GM12878 (cell line): ENCODE measurements at regions not wholly inside any gene's neighbourhood (a gene's known extent, or its start where the extent isn't known, plus 50 kb on each side); places are given as distances from the start of the nearest gene placed in this dataset.

Source experiments
- ATAC-seq: fragments of 200-7000 bp; cut with Tn5 transposase; 3 replicates; pipeline ENCODE4 v1.9.1; 2020; ENCODE audit warnings: mild to moderate bottlenecking, moderate library complexity
- BruUV-seq: library from RNA; stranded (reverse); fragments of 400-500 nt; replicated peaks from 2 replicates; lab custom pipeline; 2021; lab: Mats Ljungman, UMichigan
- CTCF ChIA-PET: fragments of 300-600 bp; sonication (Branson Sonifier 250); formaldehyde crosslinking; extraction: SDS; loops from one replicate; lab custom pipeline; 2021; ENCODE audit warnings: inconsistent platforms; lab: Yijun Ruan, JAX
- POLR2A ChIA-PET: fragments of 350-600 bp; formaldehyde crosslinking; extraction: SDS; loops from one replicate; lab custom pipeline; 2021; ENCODE audit warnings: inconsistent platforms; lab: Charles Lee
- RAD21 ChIA-PET: fragments of 300-600 bp; sonication (Branson Sonifier 250); formaldehyde crosslinking; loops from one replicate; lab custom pipeline; 2023; ENCODE audit warnings: antibody characterized with exemption; ENCODE audit not compliant: unreplicated experiment; lab: Charles Lee
- SMC1A ChIA-PET: fragments of 300-600 bp; sonication (Branson Sonifier 250); formaldehyde crosslinking; loops from one replicate; lab custom pipeline; 2023; ENCODE audit not compliant: unreplicated experiment, uncharacterized antibody; lab: Charles Lee
- DNase-seq: peaks from one replicate; pipeline ENCODE4 v3.0.0-alpha.2; 2011; ENCODE audit warnings: low read depth, low spot score
- FAIRE-seq: peaks from 3 replicates; lab custom pipeline; 2011; peaks lifted over from hg19 to GRCh38; lab: Jason Lieb, UNC
- H2AFZ ChIP-seq: 2 replicates; pipeline ENCODE4 v1.6.0; 2011; ENCODE audit warnings: low read depth, low read length, control low read depth; ENCODE audit not compliant: control insufficient read depth
- H3K27ac ChIP-seq: 2 replicates; pipeline ENCODE4 v1.5.1; 2011; ENCODE audit warnings: control low read depth; ENCODE audit not compliant: control insufficient read depth, insufficient read depth
- H3K27me3 ChIP-seq, 2 experiments: replicated peaks in 1 of 2; 2 replicates each; pipeline versions ENCODE4 v1.6.0 to v1.6.1; 2011; ENCODE audit warnings: low read length in 1 of 2; ENCODE audit not compliant: control insufficient read depth in 2 of 2, insufficient read depth in 2 of 2
- H3K36me3 ChIP-seq, 2 experiments: 2 replicates each; pipeline ENCODE4 v1.5.1; 2011; ENCODE audit warnings: low read length in 1 of 2; ENCODE audit not compliant: control insufficient read depth in 2 of 2, insufficient read depth in 2 of 2
- H3K4me1 ChIP-seq: 2 replicates; pipeline ENCODE4 v1.6.1; 2011; ENCODE audit warnings: mild to moderate bottlenecking, low read length, moderate library complexity, mixed read lengths; ENCODE audit not compliant: control insufficient read depth, insufficient read depth
- H3K4me2 ChIP-seq: 2 replicates; pipeline ENCODE4 v1.6.0; 2011; ENCODE audit warnings: control low read depth; ENCODE audit not compliant: control insufficient read depth, insufficient read depth
- H3K4me3 ChIP-seq: fragments of 200-600 bp; sonication (generic); 2 replicates; pipeline ENCODE4 v1.5.1; 2016
- H3K79me2 ChIP-seq: 2 replicates; pipeline ENCODE4 v1.6.0; 2011; ENCODE audit warnings: low read length; ENCODE audit not compliant: control insufficient read depth, insufficient read depth
- H3K9ac ChIP-seq: 2 replicates; pipeline ENCODE4 v1.8.0; 2011; ENCODE audit warnings: low read length, control low read depth, mixed read lengths; ENCODE audit not compliant: control insufficient read depth, insufficient read depth
- H3K9me3 ChIP-seq: replicated peaks from 3 replicates; pipeline ENCODE4 v1.5.1; 2011; ENCODE audit warnings: mild to moderate bottlenecking, low read length; ENCODE audit not compliant: control insufficient read depth, insufficient read depth
- H4K20me1 ChIP-seq: 2 replicates; pipeline ENCODE4 v1.6.0; 2011; ENCODE audit not compliant: control insufficient read depth, insufficient read depth
- FOXK2 ChIP-seq: fragments of 450-650 bp; IDR thresholded peaks from 2 replicates; pipeline ENCODE4 v1.6.1; 2017; ENCODE audit warnings: mild to moderate bottlenecking, moderate library complexity
- JUNB ChIP-seq: IDR thresholded peaks from 2 replicates; pipeline ENCODE4 v1.6.1; 2016; ENCODE audit warnings: antibody characterized with exemption, mild to moderate bottlenecking
- PML ChIP-seq: IDR thresholded peaks from 2 replicates; pipeline ENCODE4 v1.6.1; 2012; ENCODE audit warnings: low read length, inconsistent platforms
- POLR2A ChIP-seq: IDR thresholded peaks from 2 replicates; pipeline ENCODE4 v1.6.1; 2011; ENCODE audit warnings: low read depth, mild to moderate bottlenecking, low read length
- POLR2AphosphoS5 ChIP-seq: IDR thresholded peaks from 2 replicates; pipeline ENCODE4 v1.6.1; 2011; ENCODE audit warnings: mild to moderate bottlenecking, low read length, inconsistent platforms
- RAD51 ChIP-seq: fragments of 450-650 bp; IDR thresholded peaks from 2 replicates; pipeline ENCODE4 v1.6.1; 2016; ENCODE audit warnings: moderate library complexity, mild to moderate bottlenecking, inconsistent platforms
- TAF1 ChIP-seq: IDR thresholded peaks from 2 replicates; pipeline ENCODE4 v1.6.1; 2011; ENCODE audit warnings: mild to moderate bottlenecking, low read depth, low read length, borderline replicate concordance
- WGBS: methylation state at CpG from one replicate; pipeline ENCODE4 v1.1.6; 2016; ENCODE audit warnings: low lambda C conversion rate; ENCODE audit not compliant: insufficient replicate concordance, insufficient coverage; ENCODE audit errors: missing lambda C conversion rate; 5-methylcytosine and 5-hydroxymethylcytosine counted together
- in situ Hi-C: fragments of 300-500 bp; cut with MboI; formaldehyde crosslinking; loops from 9 replicates; pipeline ENCODE4 v1.14.3; 2018; ENCODE audit warnings: mixed read lengths
- intact Hi-C: fragments of 100-400 bp; cut with micrococcal nuclease; formaldehyde crosslinking; loops from one replicate; pipeline ENCODE4 v1.14.2; 2022; ENCODE audit not compliant: unreplicated experiment
- TF ChIP-seq, protein P1 (sequence below): fragments of 450-650 bp; conservative IDR thresholded peaks from 2 replicates; pipeline ENCODE4 v1.6.1; 2017; ENCODE audit warnings: mild to moderate bottlenecking, moderate library complexity
- TF ChIP-seq, protein P2 (sequence below): IDR thresholded peaks from 2 replicates; pipeline ENCODE4 v1.6.1; 2011; ENCODE audit warnings: low read depth, mild to moderate bottlenecking, low read length, moderate library complexity, borderline replicate concordance; ENCODE audit errors: extremely low read depth
- TF ChIP-seq, protein P3 (sequence below): fragments of 450-650 bp; IDR thresholded peaks from 2 replicates; pipeline ENCODE4 v1.6.1; 2017; ENCODE audit warnings: mild to moderate bottlenecking
- TF ChIP-seq, protein P4 (sequence below): fragments of 450-650 bp; IDR thresholded peaks from 2 replicates; pipeline ENCODE4 v1.6.1; 2017; ENCODE audit warnings: mild to moderate bottlenecking, moderate library complexity

DNA sequence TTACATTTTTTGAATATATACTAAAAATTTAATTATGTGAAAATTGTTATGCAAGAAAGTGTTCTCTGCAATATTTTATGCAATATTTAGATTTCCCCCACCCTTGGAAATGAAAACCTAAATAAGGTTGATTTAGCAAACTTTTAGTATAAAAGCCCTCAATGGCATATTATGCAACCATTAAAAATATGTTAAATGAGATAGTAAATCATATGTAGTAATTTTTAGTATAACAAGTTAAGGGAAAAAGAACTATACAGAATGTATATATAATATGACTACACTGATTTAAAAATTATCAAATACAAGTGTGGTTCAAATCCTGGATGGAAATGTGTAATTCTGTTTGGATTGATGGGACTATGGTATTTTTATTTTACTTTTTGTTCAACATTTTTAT lies 116.9 kb upstream of the MEF2C start:
- no peak for TF ChIP-seq FOXK2
- no peak for TF ChIP-seq TAF1
- no peak for TF ChIP-seq RAD51
- TF ChIP-seq JUNB = no peak
- TF ChIP-seq PML = no peak
- TF ChIP-seq, protein P1, sequence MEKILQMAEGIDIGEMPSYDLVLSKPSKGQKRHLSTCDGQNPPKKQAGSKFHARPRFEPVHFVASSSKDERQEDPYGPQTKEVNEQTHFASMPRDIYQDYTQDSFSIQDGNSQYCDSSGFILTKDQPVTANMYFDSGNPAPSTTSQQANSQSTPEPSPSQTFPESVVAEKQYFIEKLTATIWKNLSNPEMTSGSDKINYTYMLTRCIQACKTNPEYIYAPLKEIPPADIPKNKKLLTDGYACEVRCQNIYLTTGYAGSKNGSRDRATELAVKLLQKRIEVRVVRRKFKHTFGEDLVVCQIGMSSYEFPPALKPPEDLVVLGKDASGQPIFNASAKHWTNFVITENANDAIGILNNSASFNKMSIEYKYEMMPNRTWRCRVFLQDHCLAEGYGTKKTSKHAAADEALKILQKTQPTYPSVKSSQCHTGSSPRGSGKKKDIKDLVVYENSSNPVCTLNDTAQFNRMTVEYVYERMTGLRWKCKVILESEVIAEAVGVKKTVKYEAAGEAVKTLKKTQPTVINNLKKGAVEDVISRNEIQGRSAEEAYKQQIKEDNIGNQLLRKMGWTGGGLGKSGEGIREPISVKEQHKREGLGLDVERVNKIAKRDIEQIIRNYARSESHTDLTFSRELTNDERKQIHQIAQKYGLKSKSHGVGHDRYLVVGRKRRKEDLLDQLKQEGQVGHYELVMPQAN = no peak
- intact Hi-C loops = no loop called here
- ChIA-PET SMC1A (no interaction called here), RAD21 (no interaction called here), CTCF (no interaction called here), POLR2A (no interaction called here)
- Histone ChIP-seq H3K27ac (no peak overlapping the region), H3K36me3 (no peaks in the 10 kb centered on the region), H3K4me2 (no peak overlapping the region), H3K79me2 (no peaks in the 10 kb centered on the region), H2AFZ (no peak overlapping the region), H3K27me3 (no peaks in the 10 kb centered on the region), H4K20me1 (no peaks in the 10 kb centered on the region), H3K9me3 (no peaks in the 10 kb centered on the region; the same call in 1 of the 3 replicates), H3K4me3 (no peak overlapping the region), H3K4me1 (no peaks in the 10 kb centered on the region), H3K9ac (no peak overlapping the region)
- in situ Hi-C loops = no loop called here
- no peak for FAIRE-seq
- ATAC-seq = no peak
- BruUV-seq = no TSS peak
- DNase-seq = no peak

DNA sequence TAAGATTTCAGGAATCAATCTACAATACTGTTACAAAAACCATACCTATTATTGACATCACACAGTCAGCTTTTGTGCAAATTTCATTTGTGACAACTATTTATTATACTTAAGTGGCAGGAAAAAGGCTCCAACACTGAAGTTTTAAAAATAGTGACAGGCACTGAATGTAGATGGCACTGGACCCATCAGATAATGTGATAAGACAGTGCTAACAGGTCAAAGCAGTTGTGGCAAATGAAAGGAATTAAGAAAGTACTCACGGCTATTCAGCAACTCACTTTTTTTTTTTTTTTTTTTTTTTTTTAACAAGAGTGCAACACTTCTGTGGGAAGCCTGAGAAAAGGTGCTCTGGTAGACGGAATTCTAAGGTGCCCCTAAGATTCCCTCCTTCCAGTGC lies 115.0 kb upstream of the MEF2C start:
- FAIRE-seq (no peak), DNase-seq (no peak), ATAC-seq (no peak)
- Histone ChIP-seq H3K4me2 (no peak overlapping the region), H3K27me3 (no peaks in the 10 kb centered on the region), H4K20me1 (no peaks in the 10 kb centered on the region), H2AFZ (no peak overlapping the region), H3K36me3 (no peaks in the 10 kb centered on the region), H3K4me3 (no peak overlapping the region), H3K79me2 (no peaks in the 10 kb centered on the region), H3K27ac (no peak overlapping the region), H3K9me3 (no peaks in the 10 kb centered on the region; the same call in 1 of the 3 replicates), H3K9ac (no peak overlapping the region), H3K4me1 (no peaks in the 10 kb centered on the region)
- intact Hi-C loops (no loop called here), in situ Hi-C loops (no loop called here)
- SMC1A ChIA-PET = interaction anchor here (1.0 kb wide), 1 partner anchor 25 kb away, joined by 4 read pairs; no protein-coding TSS in a partner anchor
- RAD21 ChIA-PET = no interaction called here
- BruUV-seq = no TSS peak
- CTCF ChIA-PET = no interaction called here
- POLR2A ChIA-PET = interaction anchor here (1.1 to 1.2 kb wide), 2 partner anchors 11 to 25 kb away, joined by 3 to 7 read pairs; no protein-coding TSS in a partner anchor
- WGBS = 100% methylated on average over 2 of the region's 2 CpGs
- TF ChIP-seq POLR2A = no peak
- TF ChIP-seq, protein P2, sequence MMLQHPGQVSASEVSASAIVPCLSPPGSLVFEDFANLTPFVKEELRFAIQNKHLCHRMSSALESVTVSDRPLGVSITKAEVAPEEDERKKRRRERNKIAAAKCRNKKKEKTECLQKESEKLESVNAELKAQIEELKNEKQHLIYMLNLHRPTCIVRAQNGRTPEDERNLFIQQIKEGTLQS = no peak
- TF ChIP-seq, protein P3, sequence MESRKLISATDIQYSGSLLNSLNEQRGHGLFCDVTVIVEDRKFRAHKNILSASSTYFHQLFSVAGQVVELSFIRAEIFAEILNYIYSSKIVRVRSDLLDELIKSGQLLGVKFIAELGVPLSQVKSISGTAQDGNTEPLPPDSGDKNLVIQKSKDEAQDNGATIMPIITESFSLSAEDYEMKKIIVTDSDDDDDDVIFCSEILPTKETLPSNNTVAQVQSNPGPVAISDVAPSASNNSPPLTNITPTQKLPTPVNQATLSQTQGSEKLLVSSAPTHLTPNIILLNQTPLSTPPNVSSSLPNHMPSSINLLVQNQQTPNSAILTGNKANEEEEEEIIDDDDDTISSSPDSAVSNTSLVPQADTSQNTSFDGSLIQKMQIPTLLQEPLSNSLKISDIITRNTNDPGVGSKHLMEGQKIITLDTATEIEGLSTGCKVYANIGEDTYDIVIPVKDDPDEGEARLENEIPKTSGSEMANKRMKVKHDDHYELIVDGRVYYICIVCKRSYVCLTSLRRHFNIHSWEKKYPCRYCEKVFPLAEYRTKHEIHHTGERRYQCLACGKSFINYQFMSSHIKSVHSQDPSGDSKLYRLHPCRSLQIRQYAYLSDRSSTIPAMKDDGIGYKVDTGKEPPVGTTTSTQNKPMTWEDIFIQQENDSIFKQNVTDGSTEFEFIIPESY = no peak
- TF ChIP-seq POLR2AphosphoS5 = no peak
- TF ChIP-seq, protein P4, sequence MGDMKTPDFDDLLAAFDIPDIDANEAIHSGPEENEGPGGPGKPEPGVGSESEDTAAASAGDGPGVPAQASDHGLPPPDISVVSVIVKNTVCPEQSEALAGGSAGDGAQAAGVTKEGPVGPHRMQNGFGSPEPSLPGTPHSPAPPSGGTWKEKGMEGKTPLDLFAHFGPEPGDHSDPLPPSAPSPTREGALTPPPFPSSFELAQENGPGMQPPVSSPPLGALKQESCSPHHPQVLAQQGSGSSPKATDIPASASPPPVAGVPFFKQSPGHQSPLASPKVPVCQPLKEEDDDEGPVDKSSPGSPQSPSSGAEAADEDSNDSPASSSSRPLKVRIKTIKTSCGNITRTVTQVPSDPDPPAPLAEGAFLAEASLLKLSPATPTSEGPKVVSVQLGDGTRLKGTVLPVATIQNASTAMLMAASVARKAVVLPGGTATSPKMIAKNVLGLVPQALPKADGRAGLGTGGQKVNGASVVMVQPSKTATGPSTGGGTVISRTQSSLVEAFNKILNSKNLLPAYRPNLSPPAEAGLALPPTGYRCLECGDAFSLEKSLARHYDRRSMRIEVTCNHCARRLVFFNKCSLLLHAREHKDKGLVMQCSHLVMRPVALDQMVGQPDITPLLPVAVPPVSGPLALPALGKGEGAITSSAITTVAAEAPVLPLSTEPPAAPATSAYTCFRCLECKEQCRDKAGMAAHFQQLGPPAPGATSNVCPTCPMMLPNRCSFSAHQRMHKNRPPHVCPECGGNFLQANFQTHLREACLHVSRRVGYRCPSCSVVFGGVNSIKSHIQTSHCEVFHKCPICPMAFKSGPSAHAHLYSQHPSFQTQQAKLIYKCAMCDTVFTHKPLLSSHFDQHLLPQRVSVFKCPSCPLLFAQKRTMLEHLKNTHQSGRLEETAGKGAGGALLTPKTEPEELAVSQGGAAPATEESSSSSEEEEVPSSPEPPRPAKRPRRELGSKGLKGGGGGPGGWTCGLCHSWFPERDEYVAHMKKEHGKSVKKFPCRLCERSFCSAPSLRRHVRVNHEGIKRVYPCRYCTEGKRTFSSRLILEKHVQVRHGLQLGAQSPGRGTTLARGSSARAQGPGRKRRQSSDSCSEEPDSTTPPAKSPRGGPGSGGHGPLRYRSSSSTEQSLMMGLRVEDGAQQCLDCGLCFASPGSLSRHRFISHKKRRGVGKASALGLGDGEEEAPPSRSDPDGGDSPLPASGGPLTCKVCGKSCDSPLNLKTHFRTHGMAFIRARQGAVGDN = no peak
